ENCODE measurements at regions not wholly inside any gene's neighbourhood (a gene's known extent, or its start where the extent isn't known, plus 50 kb on each side); places are given as distances from the start of the nearest gene placed in this dataset.

GRCh38 chr12:58489394-58489793 lies 430.9 kb downstream of the LRIG3 start:
- DNase-seq (ENCODE audit: low read depth in 1 of 2, low spot score in 1 of 2) = no peak
- Histone ChIP-seq H3K27ac (replicated peaks) (no peak overlapping the region), H3K4me3 (replicated peaks; ENCODE audit: insufficient read depth, low read length) (no peak overlapping the region), H3K27me3 (ENCODE audit: insufficient read depth, poor library complexity, severe bottlenecking) (no peaks in the 10 kb centered on the region)
- TF ChIP-seq REST (IDR thresholded peaks at IDR 0.05; ENCODE audit: insufficient replicate concordance, low read depth) = no peak
- no peak for TF ChIP-seq POLR2AphosphoS5 (IDR thresholded peaks at IDR 0.05; ENCODE audit: low read depth)
- no peak for TF ChIP-seq SPI1 (IDR thresholded peaks at IDR 0.05; ENCODE audit: borderline replicate concordance, low read depth)
- TF ChIP-seq GABPA (IDR thresholded peaks at IDR 0.05; ENCODE audit: low read depth) = no peak
- no peak for TF ChIP-seq CTCF (IDR thresholded peaks at IDR 0.05; ENCODE audit: insufficient read depth, low read length)

- no peak for DNase-seq (ENCODE audit: low read depth in 1 of 2, low spot score in 1 of 2)
- no peak for TF ChIP-seq POLR2AphosphoS5 (IDR thresholded peaks at IDR 0.05; ENCODE audit: low read depth)
- TF ChIP-seq SPI1 (IDR thresholded peaks at IDR 0.05; ENCODE audit: borderline replicate concordance, low read depth) = no peak
- no peak for TF ChIP-seq GABPA (IDR thresholded peaks at IDR 0.05; ENCODE audit: low read depth)
- no peak for TF ChIP-seq CTCF (IDR thresholded peaks at IDR 0.05; ENCODE audit: insufficient read depth, low read length)
- no peak for TF ChIP-seq REST (IDR thresholded peaks at IDR 0.05; ENCODE audit: insufficient replicate concordance, low read depth)
- Histone ChIP-seq H3K27ac (replicated peaks) (no peak overlapping the region), H3K4me3 (replicated peaks; ENCODE audit: insufficient read depth, low read length) (no peak overlapping the region), H3K27me3 (ENCODE audit: insufficient read depth, poor library complexity, severe bottlenecking) (no peaks in the 10 kb centered on the region)
Observed at GRCh38 chr12:58491306-58491705, 429.0 kb downstream of the LRIG3 start.

GRCh38 chr12:58496411-58497190 lies 423.7 kb downstream of the LRIG3 start:
- no peak for TF ChIP-seq REST (IDR thresholded peaks at IDR 0.05; ENCODE audit: insufficient replicate concordance, low read depth)
- no peak for TF ChIP-seq GABPA (IDR thresholded peaks at IDR 0.05; ENCODE audit: low read depth)
- no peak for TF ChIP-seq CTCF (IDR thresholded peaks at IDR 0.05; ENCODE audit: insufficient read depth, low read length)
- TF ChIP-seq POLR2AphosphoS5 (IDR thresholded peaks at IDR 0.05; ENCODE audit: low read depth) = no peak
- no peak for TF ChIP-seq SPI1 (IDR thresholded peaks at IDR 0.05; ENCODE audit: borderline replicate concordance, low read depth)
- H3K4me3 ChIP-seq (replicated peaks; ENCODE audit: insufficient read depth, low read length) = no peak overlapping the region
- no peak for DNase-seq (ENCODE audit: low read depth in 1 of 2, low spot score in 1 of 2)
- H3K27me3 ChIP-seq (ENCODE audit: insufficient read depth, poor library complexity, severe bottlenecking) = no peaks in the 10 kb centered on the region
- no peak overlapping the region for H3K27ac ChIP-seq (replicated peaks)

Measured in HL-60 (cell line).